Endothelial cell of umbilical vein (primary cell): ENCODE measurements at regions not wholly inside any gene's neighbourhood (a gene's known extent, or its start where the extent isn't known, plus 50 kb on each side); places are given as distances from the start of the nearest gene placed in this dataset.
"Not testable (repeated sequence)": the region's sequence is repeated elsewhere in the genome, so short reads cannot be mapped to it uniquely, and the experiment has no call there.

ENCODE experiments used
- BruUV-seq: library from RNA; stranded (reverse); fragments of 400-500 nt; replicated peaks from 2 replicates; lab custom pipeline; 2021; lab: Mats Ljungman, UMichigan
- CTCF ChIA-PET: fragments of 300-600, 350-600 bp; sonication (Branson Sonifier 250); formaldehyde crosslinking; loops from one replicate; lab custom pipeline; 2021; ENCODE audit warnings: antibody characterized with exemption, inconsistent platforms; lab: Charles Lee
- POLR2A ChIA-PET: fragments of 300-600, 350-600 bp; sonication (Branson Sonifier 250); formaldehyde crosslinking; loops from one replicate; lab custom pipeline; 2021; ENCODE audit warnings: antibody characterized with exemption, inconsistent platforms; lab: Charles Lee
- DNase-seq: peaks from one replicate; pipeline ENCODE4 v3.0.0-alpha.2; 2011; ENCODE audit warnings: low read depth, low spot score
- FAIRE-seq: peaks from 2 replicates; lab custom pipeline; 2011; peaks lifted over from hg19 to GRCh38; lab: Jason Lieb, UNC
- H2AFZ ChIP-seq: 2 replicates; pipeline ENCODE4 v1.6.0; 2012; ENCODE audit warnings: low read depth, low read length, control low read depth, inconsistent platforms
- H3K27ac ChIP-seq: 2 replicates; pipeline ENCODE4 v1.5.1; 2011; ENCODE audit warnings: low read depth, mild to moderate bottlenecking, control low read depth, low read length, moderate library complexity; ENCODE audit not compliant: insufficient read depth
- H3K27me3 ChIP-seq, 2 experiments: 2 replicates each; pipeline versions ENCODE4 v1.6.0 to v1.6.1; 2011; ENCODE audit warnings: low read length in 2 of 2, mixed read lengths in 1 of 2; ENCODE audit not compliant: control insufficient read depth in 2 of 2, insufficient read depth in 2 of 2
- H3K36me3 ChIP-seq, 2 experiments: 2 replicates in 1 of 2; 3 replicates in 1 of 2; pipeline ENCODE4 v1.5.1; 2011; ENCODE audit warnings: low read length in 2 of 2, mild to moderate bottlenecking in 1 of 2, moderate library complexity in 1 of 2; ENCODE audit not compliant: control insufficient read depth in 2 of 2, insufficient read depth in 2 of 2; ENCODE audit errors: extremely low read depth in 1 of 2
- H3K4me1 ChIP-seq: 3 replicates; pipeline ENCODE4 v1.5.1; 2011; ENCODE audit warnings: mild to moderate bottlenecking, low read length; ENCODE audit not compliant: control insufficient read depth, insufficient read depth; ENCODE audit errors: extremely low read depth
- H3K4me2 ChIP-seq: 2 replicates; pipeline ENCODE4 v1.6.1; 2011; ENCODE audit warnings: low read length, control low read depth, mixed read lengths; ENCODE audit not compliant: insufficient read depth
- H3K4me3 ChIP-seq, 3 experiments: fragments of 200-600 bp in 1 of 3; sonication (generic), shearing (Covaris generic) in 1 of 3; replicated peaks in 1 of 3; 2 replicates each; pipeline ENCODE4 v1.5.1; 2011 to 2016; ENCODE audit warnings: control low read depth in 3 of 3, low read length in 3 of 3, mild to moderate bottlenecking in 2 of 3, inconsistent platforms in 1 of 3, low read depth in 1 of 3, moderate library complexity in 1 of 3; ENCODE audit not compliant: insufficient read depth in 1 of 3
- H3K79me2 ChIP-seq: 2 replicates; pipeline ENCODE4 v1.6.0; 2012; ENCODE audit warnings: low read length, inconsistent platforms; ENCODE audit not compliant: control insufficient read depth, insufficient read depth
- H3K9ac ChIP-seq: replicated peaks from 2 replicates; pipeline ENCODE3; 2011; ENCODE audit warnings: low read length, control low read depth; ENCODE audit not compliant: insufficient read depth; ENCODE audit errors: extremely low read depth
- H3K9me1 ChIP-seq: replicated peaks from 3 replicates; pipeline ENCODE4 v1.6.0; 2011; ENCODE audit warnings: mild to moderate bottlenecking, low read length; ENCODE audit not compliant: control insufficient read depth, insufficient read depth; ENCODE audit errors: extremely low read depth
- H3K9me3 ChIP-seq: replicated peaks from 2 replicates; pipeline ENCODE4 v1.5.1; 2012; ENCODE audit warnings: low read length, inconsistent platforms; ENCODE audit not compliant: control insufficient read depth, insufficient read depth
- H4K20me1 ChIP-seq: replicated peaks from 2 replicates; pipeline ENCODE3; 2011; ENCODE audit warnings: mild to moderate bottlenecking, low read length; ENCODE audit not compliant: control insufficient read depth, insufficient read depth; ENCODE audit errors: extremely low read depth
- EZH2 ChIP-seq: IDR thresholded peaks from 2 replicates; pipeline ENCODE4 v1.6.1; 2012; ENCODE audit warnings: borderline replicate concordance, low read depth, mild to moderate bottlenecking, moderate library complexity, low read length, inconsistent platforms; ENCODE audit not compliant: severe bottlenecking
- FOS ChIP-seq: IDR thresholded peaks from 2 replicates; pipeline ENCODE4 v1.6.1; 2011; ENCODE audit warnings: mild to moderate bottlenecking, low read length, moderate library complexity, borderline replicate concordance; ENCODE audit not compliant: insufficient read depth
- GATA2 ChIP-seq: IDR thresholded peaks from 2 replicates; pipeline ENCODE4 v1.7.0; 2011; ENCODE audit warnings: low read depth, mild to moderate bottlenecking, moderate library complexity, mixed read lengths, low read length; ENCODE audit not compliant: insufficient read length, insufficient read depth
- MYC ChIP-seq: IDR thresholded peaks from one replicate; pipeline ENCODE4 v1.6.1; 2011; ENCODE audit warnings: mild to moderate bottlenecking, low read depth, low read length
- POLR2A ChIP-seq: IDR thresholded peaks from 2 replicates; pipeline ENCODE4 v1.6.1; 2012; ENCODE audit warnings: low read depth, mild to moderate bottlenecking, control low read depth, low read length
- POLR2AphosphoS5 ChIP-seq: IDR thresholded peaks from 2 replicates; pipeline ENCODE4 v1.6.1; 2012; ENCODE audit warnings: low read depth, mild to moderate bottlenecking, control low read depth, low read length, moderate library complexity; ENCODE audit not compliant: insufficient read depth
- dilution Hi-C: fragments of 300-500 bp; cut with MboI; formaldehyde crosslinking; loops from one replicate; pipeline ENCODE4 v1.15.0; 2019; ENCODE audit warnings: low sequenced_read_pairs; ENCODE audit not compliant: extremely low pct_ligation_motif_present
- intact Hi-C: fragments of 100-400 bp; cut with micrococcal nuclease; formaldehyde crosslinking; loops from one replicate; pipeline ENCODE4 v1.10.0; 2022
- TF ChIP-seq, protein P1 (sequence below): IDR thresholded peaks from 2 replicates; pipeline ENCODE4 v1.6.1; 2011; ENCODE audit not compliant: insufficient read depth, insufficient read length

- Histone ChIP-seq H3K79me2 (no peaks in the 10 kb centered on the region), H3K4me1 (no peaks in the 10 kb centered on the region), H3K4me3 (no peak overlapping the region), H3K9ac (no peak overlapping the region), H3K9me3 (no peaks in the 10 kb centered on the region), H3K9me1 (no peaks in the 10 kb centered on the region), H2AFZ (no peak overlapping the region), H3K36me3 (no peaks in the 10 kb centered on the region), H3K4me2 (no peak overlapping the region), H4K20me1 (no peaks in the 10 kb centered on the region), H3K27me3 (no peaks in the 10 kb centered on the region), H3K27ac (no peak overlapping the region)
- dilution Hi-C loops, result no loop called here
- no TSS peak for BruUV-seq
- DNase-seq, result no peak
- TF ChIP-seq, protein P1, sequence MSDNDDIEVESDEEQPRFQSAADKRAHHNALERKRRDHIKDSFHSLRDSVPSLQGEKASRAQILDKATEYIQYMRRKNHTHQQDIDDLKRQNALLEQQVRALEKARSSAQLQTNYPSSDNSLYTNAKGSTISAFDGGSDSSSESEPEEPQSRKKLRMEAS, result no peak
- no peak for TF ChIP-seq POLR2AphosphoS5
- no peak for TF ChIP-seq POLR2A
- no peak for TF ChIP-seq GATA2
- no peak for TF ChIP-seq MYC
- no peak for TF ChIP-seq FOS
- TF ChIP-seq EZH2, result no peak
- POLR2A ChIA-PET, result no interaction called here
- intact Hi-C loops, result no loop called here
- FAIRE-seq, result no peak
- CTCF ChIA-PET, result interaction anchor here (1.9 kb wide), 1 partner anchor 14 kb away, joined by 5 read pairs; no protein-coding TSS in a partner anchor
These were observed 167.1 kb upstream of the JUN start for GRCh38 chr1:58950897-58951296.

GRCh38 chr1:58953951-58954350, 170.1 kb upstream of the JUN start:
- H3K4me1 ChIP-seq, BruUV-seq, H3K79me2 ChIP-seq, DNase-seq, H3K36me3 ChIP-seq, H3K27me3 ChIP-seq, H3K9ac ChIP-seq, intact Hi-C loops, H3K4me3 ChIP-seq, H2AFZ ChIP-seq, FAIRE-seq, CTCF ChIA-PET, dilution Hi-C loops, H4K20me1 ChIP-seq, H3K9me1 ChIP-seq, H3K9me3 ChIP-seq, H3K4me2 ChIP-seq, H3K27ac ChIP-seq, POLR2A ChIA-PET: not testable (repeated sequence)

GRCh38 chr1:58963287-58963686, 179.4 kb upstream of the JUN start:
- dilution Hi-C loops, H4K20me1 ChIP-seq, H3K9ac ChIP-seq, CTCF ChIA-PET, BruUV-seq, DNase-seq, H3K79me2 ChIP-seq, H3K9me1 ChIP-seq, H3K36me3 ChIP-seq, intact Hi-C loops, FAIRE-seq, H3K4me2 ChIP-seq, POLR2A ChIA-PET, H2AFZ ChIP-seq, H3K27ac ChIP-seq, H3K9me3 ChIP-seq, H3K27me3 ChIP-seq, H3K4me3 ChIP-seq, H3K4me1 ChIP-seq: not testable (repeated sequence)
